Osteoblast (primary cell): ENCODE measurements at regions not wholly inside any gene's neighbourhood (a gene's known extent, or its start where the extent isn't known, plus 50 kb on each side); places are given as distances from the start of the nearest gene placed in this dataset.

Source experiments
- DNase-seq: peaks from one replicate; pipeline ENCODE4 v3.0.0; 2011; ENCODE audit warnings: low spot score, mixed read lengths; ENCODE audit not compliant: insufficient read length; ENCODE audit errors: missing footprints
- H2AFZ ChIP-seq: 2 replicates; pipeline ENCODE4 v1.6.0; 2011; ENCODE audit warnings: mild to moderate bottlenecking, low read length
- H3K27ac ChIP-seq: 2 replicates; pipeline ENCODE4 v1.5.1; 2011; ENCODE audit warnings: mild to moderate bottlenecking, low read depth, low read length, moderate library complexity
- H3K27me3 ChIP-seq: 2 replicates; pipeline ENCODE4 v1.6.0; 2012; ENCODE audit warnings: mild to moderate bottlenecking, control low read depth, inconsistent platforms, low read length, moderate library complexity; ENCODE audit not compliant: insufficient read depth
- H3K36me3 ChIP-seq: 2 replicates; pipeline ENCODE4 v1.5.1; 2011; ENCODE audit warnings: mild to moderate bottlenecking, low read length, control low read depth, moderate library complexity; ENCODE audit not compliant: insufficient read depth
- H3K4me1 ChIP-seq: 2 replicates; pipeline ENCODE4 v1.5.1; 2011; ENCODE audit warnings: mild to moderate bottlenecking, low read length, control low read depth, moderate library complexity; ENCODE audit not compliant: insufficient read depth
- H3K4me2 ChIP-seq: 2 replicates; pipeline ENCODE4 v1.6.0; 2011; ENCODE audit warnings: mild to moderate bottlenecking, low read length; ENCODE audit not compliant: insufficient read depth
- H3K4me3 ChIP-seq: fragments of 200-600 bp; sonication (generic); 3 replicates; pipeline ENCODE4 v1.5.1; 2012; ENCODE audit warnings: mild to moderate bottlenecking, low read length, inconsistent platforms; ENCODE audit not compliant: insufficient read depth
- H3K79me2 ChIP-seq: 2 replicates; pipeline ENCODE4 v1.6.0; 2012; ENCODE audit warnings: mild to moderate bottlenecking, low read length, control low read depth, inconsistent platforms; ENCODE audit not compliant: insufficient read depth
- H3K9me3 ChIP-seq: 2 replicates; pipeline ENCODE4 v1.5.1; 2011; ENCODE audit warnings: low read depth, low read length, control low read depth
- H4K20me1 ChIP-seq: 2 replicates; pipeline ENCODE4 v1.6.0; 2012; ENCODE audit warnings: mild to moderate bottlenecking, low read length, control low read depth; ENCODE audit not compliant: insufficient read depth
- CTCF ChIP-seq: IDR thresholded peaks from 2 replicates; pipeline ENCODE4 v1.5.1; 2011; ENCODE audit warnings: mild to moderate bottlenecking, low read depth, low read length, moderate library complexity; ENCODE audit errors: extremely low read depth

GRCh38 chr10:111677759-111678158 lies 505.8 kb downstream of the GPAM start:
- no peak overlapping the region for H2AFZ ChIP-seq
- H3K4me1 ChIP-seq, result no peaks in the 10 kb centered on the region
- no peak overlapping the region for H3K4me3 ChIP-seq
- H4K20me1 ChIP-seq, result no peaks in the 10 kb centered on the region
- no peaks in the 10 kb centered on the region for H3K36me3 ChIP-seq
- no peak for TF ChIP-seq CTCF
- no peak for DNase-seq
- no peaks in the 10 kb centered on the region for H3K79me2 ChIP-seq
- H3K27ac ChIP-seq, result no peak overlapping the region
- H3K27me3 ChIP-seq, result no peaks in the 10 kb centered on the region
- H3K4me2 ChIP-seq, result no peak overlapping the region
- no peaks in the 10 kb centered on the region for H3K9me3 ChIP-seq

GRCh38 chr10:111686796-111687195 lies 496.8 kb downstream of the GPAM start:
- Histone ChIP-seq H2AFZ (no peak overlapping the region), H3K4me2 (no peak overlapping the region), H3K36me3 (no peaks in the 10 kb centered on the region), H3K27ac (no peak overlapping the region), H3K79me2 (no peaks in the 10 kb centered on the region), H3K4me3 (no peak overlapping the region), H3K4me1 (no peaks in the 10 kb centered on the region), H4K20me1 (no peaks in the 10 kb centered on the region), H3K9me3 (peaks cover 2% of the 10 kb centered on the region), H3K27me3 (no peaks in the 10 kb centered on the region)
- TF ChIP-seq CTCF, result no peak
- no peak for DNase-seq

GRCh38 chr10:111698711-111699110 lies 484.9 kb downstream of the GPAM start:
- DNase-seq, result no peak
- H3K27ac ChIP-seq, result no peak overlapping the region
- no peaks in the 10 kb centered on the region for H3K36me3 ChIP-seq
- no peak overlapping the region for H3K4me2 ChIP-seq
- no peak for TF ChIP-seq CTCF
- H3K27me3 ChIP-seq, result no peaks in the 10 kb centered on the region
- H3K79me2 ChIP-seq, result no peaks in the 10 kb centered on the region
- no peaks in the 10 kb centered on the region for H3K9me3 ChIP-seq
- no peaks in the 10 kb centered on the region for H3K4me1 ChIP-seq
- no peak overlapping the region for H3K4me3 ChIP-seq
- no peaks in the 10 kb centered on the region for H4K20me1 ChIP-seq
- H2AFZ ChIP-seq, result no peak overlapping the region

GRCh38 chr10:111703986-111704385 lies 479.6 kb downstream of the GPAM start:
- H3K36me3 ChIP-seq, result no peaks in the 10 kb centered on the region
- H4K20me1 ChIP-seq, result no peaks in the 10 kb centered on the region
- no peak overlapping the region for H3K4me3 ChIP-seq
- no peaks in the 10 kb centered on the region for H3K4me1 ChIP-seq
- no peaks in the 10 kb centered on the region for H3K9me3 ChIP-seq
- no peak for TF ChIP-seq CTCF
- no peaks in the 10 kb centered on the region for H3K79me2 ChIP-seq
- no peak overlapping the region for H3K27ac ChIP-seq
- no peak overlapping the region for H3K4me2 ChIP-seq
- no peaks in the 10 kb centered on the region for H3K27me3 ChIP-seq
- no peak for DNase-seq
- H2AFZ ChIP-seq, result no peak overlapping the region
